Neutrophil (primary cell): ENCODE measurements at regions not wholly inside any gene's neighbourhood (a gene's known extent, or its start where the extent isn't known, plus 50 kb on each side); places are given as distances from the start of the nearest gene placed in this dataset.

Source experiments
- H3K27ac ChIP-seq: fragments of 200-600 bp; sonication (generic); 2 replicates; pipeline ENCODE4 v1.5.1; 2016; ENCODE audit warnings: mild to moderate bottlenecking, moderate library complexity
- H3K27me3 ChIP-seq: fragments of 200-600 bp; sonication (generic); 2 replicates; pipeline ENCODE4 v1.6.0; 2016; ENCODE audit warnings: mild to moderate bottlenecking
- H3K36me3 ChIP-seq: fragments of 200-600 bp; sonication (generic); 2 replicates; pipeline ENCODE4 v1.5.1; 2017
- H3K4me1 ChIP-seq, 2 experiments: fragments of 200-600 bp in 1 of 2; sonication (generic) in 1 of 2; 1 replicate in 1 of 2; 2 replicates in 1 of 2; pipeline versions ENCODE4 v1.5.1 to v1.6.1; 2013 to 2016; ENCODE audit warnings: low read depth in 1 of 2, low read length in 1 of 2, mild to moderate bottlenecking in 1 of 2, moderate library complexity in 1 of 2; ENCODE audit not compliant: control insufficient read depth in 1 of 2, insufficient read depth in 1 of 2
- H3K4me3 ChIP-seq, 2 experiments: fragments of 200-600 bp in 1 of 2; sonication (generic) in 1 of 2; 1 replicate in 1 of 2; 2 replicates in 1 of 2; pipeline ENCODE4 v1.5.1; 2013 to 2016; ENCODE audit warnings: low read depth in 1 of 2, low read length in 1 of 2, mild to moderate bottlenecking in 1 of 2, moderate library complexity in 1 of 2
- H3K9me3 ChIP-seq: fragments of 200-600 bp; sonication (generic); 2 replicates; pipeline ENCODE4 v1.5.1; 2016
- TF ChIP-seq, protein P1 (sequence below): fragments of 200-600 bp; sonication (generic); IDR thresholded peaks from 2 replicates; pipeline ENCODE4 v1.5.1; 2016; ENCODE audit warnings: antibody characterized with exemption

DNA sequence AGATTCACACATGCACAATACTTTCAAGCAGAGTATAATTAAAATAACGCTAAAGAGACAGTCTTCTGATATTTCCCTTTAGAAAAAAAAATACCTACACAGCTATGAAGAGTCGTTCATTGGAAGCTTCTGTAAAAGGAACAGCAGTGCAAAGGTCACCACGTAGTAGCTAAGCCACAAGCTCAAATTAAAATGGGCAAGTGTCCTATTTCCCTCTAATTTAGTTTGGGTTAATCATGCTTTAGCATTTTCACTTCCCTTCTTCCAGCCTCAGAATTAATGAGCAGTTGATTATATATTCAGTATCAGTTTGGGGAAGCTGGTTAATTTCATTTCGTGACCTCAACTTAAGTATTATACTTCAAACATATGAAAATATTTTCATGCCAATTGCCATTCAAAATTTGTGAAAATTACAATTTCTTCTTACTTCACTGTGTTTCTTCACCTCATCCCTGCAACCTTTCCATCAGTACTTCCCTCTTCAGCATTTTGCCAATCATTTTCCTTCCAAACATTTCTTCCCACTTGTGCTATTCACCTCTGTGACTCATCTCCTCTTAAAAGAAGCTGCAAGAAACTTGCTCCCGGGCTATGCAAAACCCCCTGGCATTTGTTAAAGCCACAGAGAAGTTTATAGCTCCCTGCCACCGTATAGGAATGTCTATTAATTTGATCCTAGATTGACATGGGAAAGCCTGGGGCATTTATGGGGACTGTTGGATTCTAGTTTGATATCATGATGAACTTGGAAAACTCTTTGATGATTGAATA is 83.0 kb downstream of the DMRTA1 start:
- Histone ChIP-seq H3K4me1 (no peaks in the 10 kb centered on the region), H3K36me3 (no peaks in the 10 kb centered on the region), H3K27ac (no peak overlapping the region), H3K27me3 (no peaks in the 10 kb centered on the region), H3K4me3 (no peak overlapping the region), H3K9me3 (no peaks in the 10 kb centered on the region)
- TF ChIP-seq, protein P1, sequence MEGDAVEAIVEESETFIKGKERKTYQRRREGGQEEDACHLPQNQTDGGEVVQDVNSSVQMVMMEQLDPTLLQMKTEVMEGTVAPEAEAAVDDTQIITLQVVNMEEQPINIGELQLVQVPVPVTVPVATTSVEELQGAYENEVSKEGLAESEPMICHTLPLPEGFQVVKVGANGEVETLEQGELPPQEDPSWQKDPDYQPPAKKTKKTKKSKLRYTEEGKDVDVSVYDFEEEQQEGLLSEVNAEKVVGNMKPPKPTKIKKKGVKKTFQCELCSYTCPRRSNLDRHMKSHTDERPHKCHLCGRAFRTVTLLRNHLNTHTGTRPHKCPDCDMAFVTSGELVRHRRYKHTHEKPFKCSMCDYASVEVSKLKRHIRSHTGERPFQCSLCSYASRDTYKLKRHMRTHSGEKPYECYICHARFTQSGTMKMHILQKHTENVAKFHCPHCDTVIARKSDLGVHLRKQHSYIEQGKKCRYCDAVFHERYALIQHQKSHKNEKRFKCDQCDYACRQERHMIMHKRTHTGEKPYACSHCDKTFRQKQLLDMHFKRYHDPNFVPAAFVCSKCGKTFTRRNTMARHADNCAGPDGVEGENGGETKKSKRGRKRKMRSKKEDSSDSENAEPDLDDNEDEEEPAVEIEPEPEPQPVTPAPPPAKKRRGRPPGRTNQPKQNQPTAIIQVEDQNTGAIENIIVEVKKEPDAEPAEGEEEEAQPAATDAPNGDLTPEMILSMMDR, result no peak

DNA sequence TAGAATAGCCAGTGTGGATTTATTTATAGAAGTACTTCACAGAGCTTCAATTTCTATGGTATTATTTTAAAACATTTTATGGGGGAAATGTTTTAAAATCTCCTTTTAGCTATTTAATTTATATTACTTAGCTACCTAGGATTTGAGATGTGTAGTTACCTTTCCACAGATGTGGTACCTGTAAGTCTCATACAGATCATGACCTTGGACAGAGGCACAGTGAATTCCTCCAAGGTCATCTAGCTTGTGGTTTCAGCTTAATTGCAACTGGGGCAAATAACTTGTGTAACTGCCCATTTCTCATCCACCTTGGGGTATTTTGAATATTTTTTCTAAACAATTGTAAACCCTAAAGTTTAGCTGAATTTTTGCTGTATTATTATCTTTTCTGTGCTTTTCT is 89.2 kb downstream of the DMRTA1 start:
- H3K4me3 ChIP-seq, result no peak overlapping the region
- H3K27ac ChIP-seq, result no peak overlapping the region
- no peaks in the 10 kb centered on the region for H3K36me3 ChIP-seq
- H3K4me1 ChIP-seq, result no peaks in the 10 kb centered on the region
- no peaks in the 10 kb centered on the region for H3K27me3 ChIP-seq
- no peaks in the 10 kb centered on the region for H3K9me3 ChIP-seq
- TF ChIP-seq, protein P1, result no peak

DNA sequence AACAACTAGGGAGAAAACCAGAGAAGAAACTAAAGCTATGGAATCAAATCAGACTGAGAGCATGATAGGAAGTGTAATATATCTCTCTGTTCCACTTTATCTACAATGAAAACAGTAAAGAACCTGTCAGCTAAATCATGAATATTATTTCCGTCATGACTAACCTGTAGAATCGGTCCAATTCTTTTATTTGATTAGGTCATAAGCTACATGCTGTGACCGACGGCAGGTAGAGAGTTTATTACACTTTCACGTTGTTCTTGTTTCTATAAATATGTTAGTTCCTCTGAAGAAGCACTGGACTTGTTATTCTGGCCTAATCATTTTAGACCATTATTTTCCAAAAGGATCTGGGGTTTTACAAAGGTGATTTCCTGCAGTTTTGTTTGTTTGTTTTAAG is 91.1 kb downstream of the DMRTA1 start:
- no peaks in the 10 kb centered on the region for H3K9me3 ChIP-seq
- H3K4me1 ChIP-seq, result no peaks in the 10 kb centered on the region
- no peak overlapping the region for H3K4me3 ChIP-seq

DNA sequence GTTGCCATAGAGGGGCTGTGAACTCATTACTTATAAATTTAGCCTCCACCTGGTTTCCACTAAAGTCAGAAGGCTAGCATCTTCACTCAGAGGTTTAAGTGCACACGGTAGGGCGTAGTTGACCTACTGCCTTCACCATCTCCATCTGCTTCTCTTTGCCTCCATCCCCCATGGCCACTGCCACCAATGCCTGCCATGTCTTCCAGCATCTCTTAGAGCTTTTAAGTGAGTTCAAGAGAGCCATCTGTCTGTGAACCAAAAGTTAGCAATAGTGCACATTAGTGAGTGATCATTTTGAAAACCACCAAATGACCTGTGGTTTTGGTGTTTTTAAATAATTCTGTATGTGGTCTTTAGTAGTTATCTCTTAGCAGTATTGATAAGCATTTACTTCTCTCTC is 102.0 kb downstream of the DMRTA1 start:
- Histone ChIP-seq H3K4me1 (no peaks in the 10 kb centered on the region), H3K36me3 (no peaks in the 10 kb centered on the region), H3K27ac (no peak overlapping the region), H3K9me3 (no peaks in the 10 kb centered on the region), H3K4me3 (no peak overlapping the region), H3K27me3 (no peaks in the 10 kb centered on the region)
- TF ChIP-seq, protein P1, result no peak

More for the DNA sequence above, 91.1 kb downstream of the DMRTA1 start:
- H3K27me3 ChIP-seq, result no peaks in the 10 kb centered on the region
- no peaks in the 10 kb centered on the region for H3K36me3 ChIP-seq
- no peak overlapping the region for H3K27ac ChIP-seq
- TF ChIP-seq, protein P1, result no peak

DNA sequence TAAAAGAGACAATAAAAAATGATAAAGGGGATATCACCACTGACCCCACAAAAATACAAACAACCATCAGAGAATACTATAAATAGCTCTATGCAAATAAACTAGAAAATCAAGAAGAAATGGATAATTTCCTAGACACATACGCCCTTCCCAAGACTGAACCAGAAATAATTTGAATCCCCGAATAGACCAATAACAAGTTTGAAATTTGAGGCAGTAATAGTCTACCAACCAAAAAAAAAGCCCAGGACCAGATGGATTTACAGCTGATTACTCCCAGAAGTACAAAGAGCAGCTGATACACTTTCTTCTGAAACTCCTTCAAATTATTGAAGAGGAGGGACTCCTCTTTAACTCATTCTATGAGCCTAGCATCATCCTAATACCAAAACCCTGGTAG is 128.1 kb downstream of the DMRTA1 start:
- Histone ChIP-seq H3K27me3 (no peaks in the 10 kb centered on the region), H3K36me3 (no peaks in the 10 kb centered on the region), H3K9me3 (no peaks in the 10 kb centered on the region), H3K4me3 (no peak overlapping the region), H3K4me1 (no peaks in the 10 kb centered on the region), H3K27ac (no peak overlapping the region)
- TF ChIP-seq, protein P1, result no peak
